ENCODE measurements at regions not wholly inside any gene's neighbourhood (a gene's known extent, or its start where the extent isn't known, plus 50 kb on each side); places are given as distances from the start of the nearest gene placed in this dataset.

DNA sequence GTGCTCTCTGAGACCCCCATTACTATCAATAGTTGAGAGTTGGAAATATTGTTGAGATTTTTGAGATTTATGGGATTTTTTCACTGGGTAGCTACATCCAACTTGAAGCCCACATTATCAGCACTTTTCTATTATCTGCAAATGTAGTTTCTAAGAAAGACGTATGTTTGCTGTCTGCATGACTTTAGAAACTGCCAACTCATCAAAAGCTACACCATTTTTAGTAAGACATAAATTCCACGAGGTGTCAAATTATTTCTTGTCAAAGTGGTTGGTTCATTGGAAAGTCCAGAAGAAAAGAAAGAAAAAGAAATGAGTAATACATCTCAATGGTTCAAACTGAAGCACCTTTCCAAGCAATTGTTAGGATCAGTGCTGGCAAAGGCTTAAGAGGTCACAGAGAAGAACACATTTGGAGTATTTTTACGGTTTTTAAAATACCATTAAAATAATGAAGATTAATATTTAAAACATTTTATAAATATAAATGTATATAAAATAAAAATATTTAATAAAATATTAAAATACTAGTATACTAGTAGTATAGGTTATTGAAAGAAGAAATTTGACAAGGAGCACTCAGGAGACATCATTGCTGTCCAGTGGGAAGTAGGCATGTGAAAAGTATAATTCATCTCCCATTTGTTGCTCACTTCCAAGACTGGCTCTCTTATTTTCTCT lies 463.5 kb downstream of the TAFA4 start:
- no peak for DNase-seq (ENCODE audit: low read depth in 3 of 3, low spot score in 2 of 3)

GRCh38 chr3:68467465-68467864 lies 464.9 kb downstream of the TAFA4 start:
- DNase-seq (ENCODE audit: low read depth in 3 of 3, low spot score in 2 of 3): no peak

GRCh38 chr3:68458581-68458980 lies 473.8 kb downstream of the TAFA4 start:
- DNase-seq (ENCODE audit: low read depth in 3 of 3, low spot score in 2 of 3): no peak

GRCh38 chr3:68448510-68449383 lies 483.6 kb downstream of the TAFA4 start:
- no peak for DNase-seq (ENCODE audit: low read depth in 3 of 3, low spot score in 2 of 3)

DNA sequence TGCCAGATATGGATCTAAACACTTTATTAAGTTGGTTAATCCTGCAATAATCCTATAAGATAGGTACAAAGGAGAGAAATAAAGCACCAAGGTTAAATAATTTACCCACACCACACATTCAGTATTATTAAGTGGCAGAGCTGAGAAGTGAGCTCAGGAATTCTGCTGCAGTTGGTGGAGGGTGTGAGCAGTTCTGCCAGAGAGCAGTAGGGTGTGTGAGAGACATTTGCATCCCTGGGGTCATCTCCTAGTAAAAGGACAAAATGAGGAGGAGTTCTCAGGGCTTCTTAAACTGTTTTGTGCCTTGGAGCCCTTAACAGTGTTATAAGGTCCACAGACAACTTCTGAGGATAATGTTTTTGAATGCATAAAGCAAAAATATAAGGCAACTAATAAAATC lies 484.5 kb downstream of the TAFA4 start:
- DNase-seq (ENCODE audit: low read depth in 3 of 3, low spot score in 2 of 3): no peak

- DNase-seq (ENCODE audit: low read depth in 3 of 3, low spot score in 2 of 3): no peak
These were observed 491.3 kb downstream of the TAFA4 start for GRCh38 chr3:68441054-68441453.

DNA sequence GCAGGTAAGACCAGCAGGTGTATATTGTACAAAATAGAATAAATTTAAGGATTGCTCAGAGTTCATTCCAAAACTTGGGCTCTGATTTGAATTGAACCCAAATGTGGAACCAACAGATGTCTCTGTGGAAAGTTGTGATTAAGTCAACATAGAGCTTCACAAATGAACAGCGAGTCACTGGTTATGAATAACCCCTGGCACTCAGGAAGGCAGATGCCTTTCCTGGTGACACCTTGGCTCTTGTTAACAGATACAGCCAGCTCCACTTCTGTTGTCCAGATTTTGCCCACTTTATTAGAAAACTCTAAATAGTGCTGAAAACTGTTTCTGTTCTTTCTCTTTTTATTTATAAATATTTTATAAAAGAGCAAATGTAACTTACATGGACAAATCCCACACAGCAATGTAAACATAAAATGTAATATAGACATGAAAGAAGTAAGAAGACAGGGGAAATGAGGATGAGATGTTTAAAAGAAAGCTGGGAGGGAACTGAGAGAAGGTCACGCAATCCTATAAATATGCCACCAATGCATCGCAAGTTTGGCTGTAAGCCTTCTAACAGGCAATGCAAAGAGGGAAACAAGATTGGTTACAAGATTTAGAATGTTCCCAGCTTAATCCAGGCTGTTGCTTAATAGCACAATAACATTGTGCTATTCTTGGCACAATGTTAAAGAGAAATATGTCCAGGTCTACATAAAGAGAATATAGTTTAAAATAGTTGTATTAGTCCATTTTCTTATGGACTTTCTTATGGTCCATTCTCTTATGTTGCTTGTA lies 495.5 kb downstream of the TAFA4 start:
- no peak for DNase-seq (ENCODE audit: low read depth in 3 of 3, low spot score in 2 of 3)

DNA sequence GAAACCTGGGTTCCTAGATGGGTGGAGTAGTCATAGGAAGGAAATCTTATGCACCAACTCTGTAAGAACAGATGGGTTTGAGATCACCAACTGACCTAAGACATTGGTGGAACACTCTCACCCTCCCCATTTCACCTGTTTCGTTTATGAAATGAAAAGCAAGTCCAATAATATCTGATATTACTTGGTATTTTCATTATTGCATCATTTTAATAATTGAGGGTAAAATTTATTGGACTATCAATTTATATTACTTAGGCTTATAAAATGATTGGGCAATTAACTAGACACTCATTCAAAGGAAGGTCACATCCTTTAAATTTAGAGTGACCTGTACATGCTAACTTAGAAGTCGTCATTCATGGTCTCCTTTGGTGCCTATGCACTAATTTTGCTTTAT lies 503.9 kb downstream of the TAFA4 start:
- DNase-seq (ENCODE audit: low read depth in 3 of 3, low spot score in 2 of 3): no peak

DNA sequence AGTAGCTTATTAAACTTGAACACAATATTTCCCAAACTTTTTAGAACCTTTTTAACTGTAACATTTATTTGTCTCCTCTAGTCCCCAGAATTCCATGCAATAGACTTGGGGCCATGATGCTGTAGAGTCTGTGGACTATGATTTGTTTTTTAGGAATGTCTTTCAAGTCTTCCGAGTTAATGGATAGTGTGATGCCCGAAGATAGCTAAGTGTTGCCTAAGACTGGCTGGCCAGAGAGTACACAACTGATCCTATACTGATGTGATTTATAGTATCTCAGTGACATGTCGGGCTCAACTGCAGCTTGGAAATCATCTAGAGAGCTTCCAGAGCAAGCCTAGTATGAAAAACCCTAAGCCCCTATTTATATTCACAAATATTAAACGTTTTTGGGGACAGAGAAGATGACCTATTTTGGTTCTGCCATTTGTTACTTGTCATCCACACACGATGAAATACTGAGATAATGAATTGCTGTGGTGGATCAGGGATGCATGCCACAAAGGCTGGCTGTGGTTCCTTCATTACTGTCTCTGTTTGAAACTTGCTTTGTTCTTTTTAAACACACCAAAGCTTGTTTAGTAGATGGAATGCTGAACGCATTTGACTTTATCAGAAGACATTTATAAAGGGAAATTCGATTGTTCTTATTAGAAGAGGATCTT lies 507.4 kb downstream of the TAFA4 start:
- no peak for DNase-seq (ENCODE audit: low read depth in 3 of 3, low spot score in 2 of 3)

DNA sequence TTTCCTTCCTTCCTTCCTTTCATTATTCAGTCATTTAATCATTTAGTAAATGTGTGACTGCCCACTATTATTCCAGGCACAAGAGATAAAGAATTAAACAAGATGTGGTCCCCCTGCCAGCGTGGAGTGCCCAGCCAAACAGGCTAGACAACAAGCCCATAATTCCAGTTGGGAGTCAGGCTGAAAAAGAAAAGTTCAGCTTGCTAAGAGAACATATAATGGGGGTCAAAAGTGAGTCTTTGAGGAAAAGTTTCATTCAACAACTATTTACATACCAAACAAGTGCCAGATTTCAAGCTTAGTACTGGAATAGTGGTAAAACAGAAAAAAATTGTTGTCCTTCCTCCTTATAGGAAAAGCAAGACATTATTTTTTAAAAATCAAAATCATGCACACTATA lies 523.7 kb downstream of the TAFA4 start:
- no peak for DNase-seq (ENCODE audit: low read depth in 3 of 3, low spot score in 2 of 3)

GRCh38 chr3:68403741-68404140 lies 528.6 kb downstream of the TAFA4 start:
- DNase-seq (ENCODE audit: low read depth in 3 of 3, low spot score in 2 of 3): no peak

DNA sequence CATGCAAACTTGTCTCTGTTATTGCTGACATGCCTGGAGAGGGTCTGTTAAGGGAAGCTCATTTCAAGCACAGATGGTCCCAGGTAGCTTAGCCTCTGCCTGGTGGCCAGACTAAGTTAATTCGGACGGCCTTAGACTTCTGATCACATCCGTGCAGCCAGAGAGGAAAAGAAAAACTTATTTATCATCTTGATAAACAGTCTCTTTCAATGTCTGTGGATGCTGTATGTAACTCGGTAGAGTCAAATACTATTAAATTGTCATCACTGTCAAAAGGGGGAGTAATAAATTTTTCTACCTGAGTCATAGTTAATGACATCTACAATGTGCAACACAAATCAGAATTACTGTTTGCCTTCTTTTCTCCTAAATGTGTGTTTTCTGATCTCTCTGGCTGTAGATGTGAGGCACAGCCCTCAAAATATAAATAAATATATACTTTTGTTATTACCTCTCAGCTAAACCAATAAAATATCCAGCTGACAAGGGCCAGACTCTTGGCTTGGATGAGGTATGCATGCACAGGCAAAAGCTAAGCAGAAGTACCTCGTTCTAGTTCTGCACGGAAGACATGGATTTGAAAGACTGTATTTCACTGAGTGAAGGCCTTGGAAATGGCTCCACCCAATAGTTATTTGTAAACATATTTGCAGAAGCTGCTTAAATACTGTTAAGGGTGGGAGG lies 530.0 kb downstream of the TAFA4 start:
- DNase-seq (ENCODE audit: low read depth in 3 of 3, low spot score in 2 of 3): no peak

DNA sequence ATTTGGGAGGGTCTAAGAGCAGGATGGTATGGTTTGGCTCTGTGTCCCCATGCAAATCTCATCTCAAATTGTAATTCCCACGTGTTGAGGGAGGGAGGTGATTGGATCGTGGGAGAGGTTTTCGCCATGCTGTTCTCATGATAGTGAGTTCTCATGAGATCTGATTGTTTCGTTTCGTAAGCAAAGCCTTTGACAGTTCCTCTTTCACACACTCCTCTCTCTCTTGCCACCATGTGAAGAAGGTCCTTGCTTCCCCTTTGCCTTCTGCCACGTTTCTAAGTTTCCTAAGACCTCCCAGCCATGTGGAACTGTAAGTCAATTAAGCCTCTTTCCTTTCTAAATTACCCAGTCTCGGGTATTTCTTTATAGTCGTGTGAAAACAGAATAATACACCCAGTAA lies 553.7 kb downstream of the TAFA4 start:
- DNase-seq (ENCODE audit: low read depth in 3 of 3, low spot score in 2 of 3): no peak

DNA sequence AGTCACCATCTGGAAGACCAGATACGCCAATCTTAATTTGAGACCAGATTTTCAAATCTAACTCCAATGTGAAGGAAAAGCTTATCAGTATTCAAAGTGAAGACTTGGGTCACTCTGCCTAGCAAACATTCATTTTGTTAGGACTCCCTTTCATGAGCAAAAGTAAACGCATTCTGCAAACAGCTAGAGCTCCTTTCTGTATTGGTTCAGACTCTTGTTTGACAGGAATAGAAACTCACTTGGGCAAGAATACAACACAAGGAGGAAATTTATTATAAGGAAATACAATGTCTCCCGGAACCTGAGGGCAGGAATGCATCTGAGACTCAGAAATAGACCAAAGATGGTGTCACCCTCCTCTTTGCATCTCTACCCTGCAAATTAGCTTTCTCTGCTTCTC lies 558.6 kb downstream of the TAFA4 start:
- DNase-seq (ENCODE audit: low read depth in 3 of 3, low spot score in 2 of 3): no peak

DNA sequence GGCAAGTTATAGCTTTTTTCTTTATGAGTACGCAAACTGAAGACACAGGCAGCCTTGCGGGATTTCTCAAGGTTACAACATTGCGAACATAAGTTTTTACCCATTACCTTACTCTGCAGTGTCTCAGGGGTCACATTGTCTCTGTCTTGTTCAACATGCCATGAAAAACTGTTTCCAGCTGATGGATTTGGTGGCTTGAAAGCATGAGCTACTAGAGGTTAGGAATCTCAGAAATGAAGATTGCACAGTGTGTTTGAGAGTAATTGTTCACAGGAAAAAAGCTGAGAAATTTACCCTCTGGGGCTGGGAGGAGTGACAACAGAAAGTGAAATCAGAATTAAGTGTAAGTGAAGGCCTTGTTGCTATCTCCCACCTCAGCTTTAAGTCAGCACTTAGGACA lies 568.6 kb downstream of the TAFA4 start:
- DNase-seq (ENCODE audit: low read depth in 3 of 3, low spot score in 2 of 3): no peak

DNA sequence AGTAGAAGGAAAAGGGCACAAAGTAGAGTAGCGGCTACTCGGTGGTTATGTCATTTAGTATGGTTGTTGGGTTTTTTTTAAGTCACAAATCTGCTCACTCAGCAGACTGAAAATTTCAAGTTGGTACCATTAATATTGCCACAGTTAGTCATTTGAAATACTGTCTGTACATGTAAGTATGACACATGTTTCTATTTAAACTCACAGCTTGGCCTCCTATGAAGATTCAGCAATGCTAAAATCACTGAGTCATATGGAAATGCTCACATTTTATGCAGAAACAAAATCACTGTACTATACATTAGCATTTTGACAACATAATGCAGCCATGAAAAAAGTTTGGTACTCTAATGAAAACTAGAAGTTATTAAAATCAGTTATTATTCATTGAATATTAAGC lies 571.9 kb downstream of the TAFA4 start:
- DNase-seq (ENCODE audit: low read depth in 3 of 3, low spot score in 2 of 3): no peak

GRCh38 chr3:68345781-68346180 lies 586.6 kb downstream of the TAFA4 start:
- DNase-seq (ENCODE audit: low read depth in 3 of 3, low spot score in 2 of 3): no peak

DNA sequence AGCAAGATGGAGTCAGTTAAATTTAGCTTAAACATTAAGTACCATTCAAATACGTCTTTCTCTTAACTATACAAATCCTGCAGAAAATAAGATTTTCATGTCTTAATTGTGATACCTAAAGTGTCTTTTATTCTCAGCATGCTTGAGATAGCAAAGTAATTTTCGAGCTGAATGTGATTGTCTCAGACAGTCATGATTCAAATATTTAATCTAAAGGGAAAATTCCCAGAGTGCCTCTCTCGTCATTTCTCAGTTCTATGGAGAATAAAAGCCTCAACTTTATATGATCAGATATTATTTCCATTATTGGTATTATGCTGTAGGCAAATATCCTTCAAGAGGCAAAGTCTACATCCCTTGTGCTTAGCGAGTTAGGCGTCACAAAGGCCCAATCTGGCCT lies 589.9 kb downstream of the TAFA4 start:
- no peak for DNase-seq (ENCODE audit: low read depth in 3 of 3, low spot score in 2 of 3)

DNA sequence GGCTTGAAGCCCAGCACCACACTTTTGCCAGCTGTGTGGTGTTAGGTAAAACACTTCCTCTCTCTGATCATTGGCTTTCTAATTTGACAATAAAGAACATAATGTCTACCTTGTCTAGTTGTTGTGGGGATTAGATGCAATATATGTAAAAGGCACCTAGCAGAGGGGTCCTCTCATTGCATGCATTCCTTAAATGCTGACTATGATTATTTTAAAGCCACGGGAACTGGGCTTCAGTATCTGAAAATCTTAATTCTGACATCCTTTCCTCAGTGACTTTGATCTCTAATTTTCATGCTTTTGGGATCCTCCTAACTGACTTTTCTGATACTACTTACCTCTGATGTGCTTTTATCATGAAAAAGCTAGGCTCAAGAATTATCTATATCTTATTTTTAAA lies 596.3 kb downstream of the TAFA4 start:
- DNase-seq (ENCODE audit: low read depth in 3 of 3, low spot score in 2 of 3): no peak

GRCh38 chr3:68334367-68334986 lies 597.9 kb downstream of the TAFA4 start:
- no peak for DNase-seq (ENCODE audit: low read depth in 3 of 3, low spot score in 2 of 3)

All from right renal cortex interstitium (tissue), 3 donors.